NCI-H1417 treated with DMSO at 0.1 percent for 48 hours (cell line): ENCODE measurements at regions not wholly inside any gene's neighbourhood (a gene's known extent, or its start where the extent isn't known, plus 50 kb on each side); places are given as distances from the start of the nearest gene placed in this dataset.
"Not testable (repeated sequence)": the region's sequence is repeated elsewhere in the genome, so short reads cannot be mapped to it uniquely, and the experiment has no call there.

Source experiments
- DNase-seq: peaks from one replicate; lab custom pipeline; 2025; lab: John Stamatoyannopoulos, UW

GRCh38 chr10:7069706-7070105, 341.1 kb downstream of the SFMBT2 start:
- DNase-seq: no peak

GRCh38 chr10:7056216-7056615, 354.6 kb downstream of the SFMBT2 start:
- no peak for DNase-seq

GRCh38 chr10:7054915-7055314, 355.9 kb downstream of the SFMBT2 start:
- no peak for DNase-seq

GRCh38 chr10:7053195-7053594, 357.6 kb downstream of the SFMBT2 start:
- no peak for DNase-seq

- not testable (repeated sequence) for DNase-seq
Observed at GRCh38 chr10:7050024-7050423, 360.8 kb downstream of the SFMBT2 start.

- DNase-seq: no peak
Observed at GRCh38 chr10:7048061-7048460, 362.8 kb downstream of the SFMBT2 start.

- no peak for DNase-seq
Observed at GRCh38 chr10:7046615-7047014, 364.2 kb downstream of the SFMBT2 start.

- DNase-seq: no peak
Observed at GRCh38 chr10:7045891-7046599, 364.8 kb downstream of the SFMBT2 start.

GRCh38 chr10:7043055-7043653, 367.7 kb downstream of the SFMBT2 start:
- no peak for DNase-seq

GRCh38 chr10:7042419-7043054, 368.3 kb downstream of the SFMBT2 start:
- DNase-seq: no peak

GRCh38 chr10:7042000-7042399, 368.8 kb downstream of the SFMBT2 start:
- no peak for DNase-seq

- no peak for DNase-seq
Observed at GRCh38 chr10:7040681-7041080, 370.2 kb downstream of the SFMBT2 start.

- DNase-seq: no peak
Observed at GRCh38 chr10:7039859-7040258, 371.0 kb downstream of the SFMBT2 start.

GRCh38 chr10:7038416-7038815, 372.4 kb downstream of the SFMBT2 start:
- no peak for DNase-seq

GRCh38 chr10:7037434-7037833, 373.4 kb downstream of the SFMBT2 start:
- DNase-seq: not testable (repeated sequence)

- no peak for DNase-seq
Observed at GRCh38 chr10:7036951-7037350, 373.9 kb downstream of the SFMBT2 start.

GRCh38 chr10:7035126-7035761, 375.6 kb downstream of the SFMBT2 start:
- DNase-seq: no peak

GRCh38 chr10:7033031-7033430, 377.8 kb downstream of the SFMBT2 start:
- no peak for DNase-seq

GRCh38 chr10:7030134-7030855, 380.5 kb downstream of the SFMBT2 start:
- no peak for DNase-seq

- no peak for DNase-seq
Observed at GRCh38 chr10:7029672-7030071, 381.2 kb downstream of the SFMBT2 start.

- no peak for DNase-seq
Observed at GRCh38 chr10:7028809-7029166, 382.0 kb downstream of the SFMBT2 start.
